ENCODE measurements at regions not wholly inside any gene's neighbourhood (a gene's known extent, or its start where the extent isn't known, plus 50 kb on each side); places are given as distances from the start of the nearest gene placed in this dataset.

GRCh38 chr6:148082044-148082443 is 260.6 kb upstream of the SASH1 start:
- TF ChIP-seq CTCF (IDR thresholded peaks at IDR 0.05; ENCODE audit: insufficient read depth, low read depth, low read length) (no peak), EZH2 (IDR thresholded peaks at IDR 0.05; ENCODE audit: insufficient read depth, low read length) (no peak)

All from astrocyte (in vitro differentiated cells and primary cell).